HG02870 (cell line): ENCODE measurements at regions not wholly inside any gene's neighbourhood (a gene's known extent, or its start where the extent isn't known, plus 50 kb on each side); places are given as distances from the start of the nearest gene placed in this dataset.
"Not testable (repeated sequence)": the region's sequence is repeated elsewhere in the genome, so short reads cannot be mapped to it uniquely, and the experiment has no call there.

Experiments used
- ATAC-seq: cut with Tn5 transposase; IDR thresholded peaks from one replicate; pipeline ENCODE4 v1.9.1; 2021; ENCODE audit warnings: mild to moderate bottlenecking, moderate library complexity; ENCODE audit not compliant: unreplicated experiment

GRCh38 chr6:66258731-66259487 is 551.9 kb upstream of the EYS start:
- not testable (repeated sequence) for ATAC-seq

- ATAC-seq = no peak
Observed at GRCh38 chr6:66245231-66245630, 538.2 kb upstream of the EYS start.

- no peak for ATAC-seq
Observed at GRCh38 chr6:66238851-66239250, 531.8 kb upstream of the EYS start.

GRCh38 chr6:66232890-66233289 is 525.9 kb upstream of the EYS start:
- no peak for ATAC-seq

GRCh38 chr6:66230591-66230990 is 523.6 kb upstream of the EYS start:
- no peak for ATAC-seq

GRCh38 chr6:66226109-66226508 is 519.1 kb upstream of the EYS start:
- no peak for ATAC-seq

- no peak for ATAC-seq
Observed at GRCh38 chr6:66210964-66211363, 503.9 kb upstream of the EYS start.

GRCh38 chr6:66200390-66200789 is 493.4 kb upstream of the EYS start:
- ATAC-seq = no peak

GRCh38 chr6:66199171-66199570 is 492.1 kb upstream of the EYS start:
- ATAC-seq = no peak

- ATAC-seq = no peak
Observed at GRCh38 chr6:66198062-66198624, 491.1 kb upstream of the EYS start.

- no peak for ATAC-seq
Observed at GRCh38 chr6:66190858-66191257, 483.8 kb upstream of the EYS start.

GRCh38 chr6:66189915-66190314 is 482.9 kb upstream of the EYS start:
- no peak for ATAC-seq

GRCh38 chr6:66186756-66187155 is 479.7 kb upstream of the EYS start:
- ATAC-seq = no peak

GRCh38 chr6:66184091-66184490 is 477.1 kb upstream of the EYS start:
- no peak for ATAC-seq

- ATAC-seq = no peak
Observed at GRCh38 chr6:66179361-66179760, 472.3 kb upstream of the EYS start.

- ATAC-seq = no peak
Observed at GRCh38 chr6:66173587-66173986, 466.6 kb upstream of the EYS start.

GRCh38 chr6:66166713-66167112 is 459.7 kb upstream of the EYS start:
- not testable (repeated sequence) for ATAC-seq

GRCh38 chr6:66161546-66162108 is 454.6 kb upstream of the EYS start:
- ATAC-seq = no peak

GRCh38 chr6:66159937-66160336 is 452.9 kb upstream of the EYS start:
- no peak for ATAC-seq

GRCh38 chr6:66153247-66153646 is 446.2 kb upstream of the EYS start:
- no peak for ATAC-seq

GRCh38 chr6:66149132-66149531 is 442.1 kb upstream of the EYS start:
- no peak for ATAC-seq

- ATAC-seq = no peak
Observed at GRCh38 chr6:66145867-66146266, 438.8 kb upstream of the EYS start.
